D341Med (cell line): ENCODE measurements at regions not wholly inside any gene's neighbourhood (a gene's known extent, or its start where the extent isn't known, plus 50 kb on each side); places are given as distances from the start of the nearest gene placed in this dataset.
"Not testable (repeated sequence)": the region's sequence is repeated elsewhere in the genome, so short reads cannot be mapped to it uniquely, and the experiment has no call there.

Experiments used
- DNase-seq: peaks from one replicate; pipeline ENCODE4 v3.0.0; 2012; ENCODE audit warnings: low spot score

DNA sequence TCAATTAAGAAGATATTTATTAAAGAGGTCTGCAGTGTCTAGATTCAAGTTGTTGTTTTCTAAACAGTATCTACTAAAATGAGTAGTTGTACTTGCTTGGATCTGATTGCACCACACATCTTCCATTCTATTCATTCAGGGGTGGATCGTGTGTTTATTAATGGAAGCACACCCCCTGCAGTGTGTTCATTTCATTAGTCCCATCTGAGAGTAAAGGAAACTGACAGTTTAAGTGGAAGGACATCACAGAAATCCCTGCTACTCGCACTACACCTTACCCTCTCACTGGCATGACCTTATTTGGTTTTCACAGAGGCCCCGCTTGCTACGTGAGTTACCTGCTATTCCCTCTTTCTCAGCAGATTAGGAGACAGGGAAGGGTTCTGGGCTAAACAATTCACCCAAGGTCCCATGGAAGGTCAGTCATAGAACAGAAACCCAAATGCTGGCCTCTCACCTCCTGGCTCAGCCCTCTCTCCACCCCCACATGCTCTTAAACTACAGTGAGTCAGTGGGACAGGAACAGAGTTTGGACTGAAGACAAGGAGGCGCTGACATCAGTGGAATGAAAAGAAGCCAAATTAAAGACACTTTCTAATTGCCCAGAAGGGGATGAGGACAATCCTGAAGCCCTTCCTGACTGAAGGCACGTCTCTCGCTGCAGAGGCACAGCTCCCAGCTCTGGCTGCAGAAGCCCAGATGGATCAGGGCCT, 369.2 kb upstream of the NRP1 start:
- DNase-seq = no peak

DNA sequence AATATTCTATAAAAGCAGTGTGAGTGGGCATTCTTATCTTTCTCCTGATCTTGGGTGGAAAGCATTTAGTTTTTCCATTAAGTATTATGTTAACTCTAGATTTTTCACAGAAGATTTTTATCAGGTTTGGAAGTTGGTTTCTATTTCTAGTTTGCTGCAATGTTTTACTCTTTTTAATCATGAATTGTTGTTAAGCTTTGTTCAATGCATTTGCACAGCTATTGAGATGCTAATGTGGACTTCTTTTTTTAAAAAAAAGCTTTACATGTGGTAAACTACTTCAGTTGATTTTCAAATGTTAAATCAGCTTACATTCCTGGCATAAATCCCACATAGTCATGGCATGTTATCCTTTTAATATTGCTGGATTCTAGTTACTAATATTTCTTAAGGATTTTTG, 363.6 kb upstream of the NRP1 start:
- no peak for DNase-seq

DNA sequence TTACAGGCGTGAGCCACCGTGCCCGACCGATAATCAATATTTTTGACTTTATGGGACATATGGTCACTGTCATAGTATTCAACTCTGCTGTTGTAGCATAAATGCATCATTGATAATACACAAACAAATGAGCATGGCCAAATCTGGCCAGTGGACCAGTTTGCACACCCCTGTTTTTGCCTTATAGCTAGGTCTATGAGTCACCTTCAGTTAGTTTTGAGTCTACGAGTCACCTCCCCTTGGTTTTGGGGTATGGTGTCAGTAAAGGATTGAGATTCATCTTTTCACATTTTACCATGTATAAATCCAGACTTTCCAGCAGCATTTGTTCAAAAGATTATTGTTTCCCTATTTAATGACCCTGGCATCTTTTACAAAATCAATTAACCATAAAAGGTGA, 362.5 kb upstream of the NRP1 start:
- DNase-seq = no peak

DNA sequence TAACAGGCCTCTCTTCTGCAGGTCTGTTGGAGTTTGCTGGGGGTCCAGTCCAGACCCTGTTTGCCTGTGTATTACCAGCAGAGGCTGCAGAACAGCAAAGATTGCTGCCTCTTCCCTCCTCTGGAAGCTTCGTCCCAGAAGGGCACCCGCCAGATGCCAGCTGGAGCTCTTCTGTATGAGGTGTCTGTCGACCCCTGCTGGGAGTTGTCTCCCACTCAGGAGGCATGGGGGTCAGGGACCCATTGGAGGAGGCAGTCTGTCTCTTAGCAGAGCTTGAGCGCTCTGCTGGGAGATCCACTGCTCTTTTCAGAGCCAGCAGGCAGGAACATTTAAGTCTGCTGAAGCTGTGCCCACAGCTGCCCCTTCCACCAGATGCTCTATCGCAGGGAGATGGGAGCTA, 361.1 kb upstream of the NRP1 start:
- no peak for DNase-seq

DNA sequence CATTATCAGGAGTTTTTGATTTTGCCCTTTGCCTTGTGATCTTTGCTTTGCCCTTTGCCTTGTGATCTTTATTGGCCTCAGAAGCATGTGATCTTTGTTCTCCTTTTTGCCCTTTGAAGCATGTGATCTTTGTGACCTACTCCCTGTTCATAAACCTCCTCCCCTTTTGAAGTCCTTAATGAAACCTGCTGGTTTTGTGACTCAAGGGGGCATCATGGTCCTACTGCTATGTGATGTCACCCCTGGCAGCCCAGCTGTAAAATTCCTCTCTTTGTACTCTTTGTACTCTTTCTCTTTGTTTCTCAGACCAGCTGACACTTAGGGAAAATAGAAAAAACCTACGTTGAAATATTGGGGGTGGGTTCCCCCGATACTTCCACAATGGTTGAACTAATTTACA, 356.1 kb upstream of the NRP1 start:
- DNase-seq = not testable (repeated sequence)

DNA sequence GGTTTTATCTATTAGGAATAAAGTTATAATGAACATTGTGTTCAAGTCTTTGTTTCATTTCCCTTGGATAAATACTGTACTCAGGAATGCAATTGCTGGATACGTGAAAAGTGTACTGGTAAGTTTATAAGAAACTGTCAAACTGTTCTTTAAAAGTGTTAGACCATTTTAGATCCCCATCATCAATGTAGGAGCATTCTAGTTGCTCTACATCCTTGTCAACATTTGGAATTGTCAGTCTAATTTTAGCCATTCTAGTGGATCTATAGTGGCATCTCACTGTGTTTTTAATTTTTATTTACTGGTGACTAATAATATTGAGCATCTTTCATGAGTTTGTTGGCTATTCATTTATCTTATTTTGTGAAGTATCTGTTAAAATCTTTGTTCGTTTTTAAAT, 354.0 kb upstream of the NRP1 start:
- no peak for DNase-seq

DNA sequence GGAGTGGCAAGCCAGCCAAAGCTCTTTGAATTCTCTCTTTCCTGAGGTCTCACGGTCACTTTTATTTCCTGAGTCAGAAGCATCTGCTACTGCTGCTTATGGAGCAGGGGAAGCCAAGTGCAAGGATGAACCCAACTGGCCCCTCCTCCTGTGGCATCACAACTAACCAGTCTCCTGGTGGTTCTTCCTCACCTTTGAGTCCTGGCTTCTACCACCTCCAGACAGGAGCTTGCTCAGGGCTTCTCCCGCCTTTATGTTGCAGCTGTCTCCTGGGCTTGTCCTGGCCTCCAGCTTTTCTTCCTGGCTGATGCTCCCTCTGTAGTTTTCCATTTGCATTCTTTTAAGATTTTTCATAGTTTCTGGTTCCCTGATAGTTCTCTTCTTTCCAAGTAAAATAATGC, 349.7 kb upstream of the NRP1 start:
- DNase-seq = no peak

DNA sequence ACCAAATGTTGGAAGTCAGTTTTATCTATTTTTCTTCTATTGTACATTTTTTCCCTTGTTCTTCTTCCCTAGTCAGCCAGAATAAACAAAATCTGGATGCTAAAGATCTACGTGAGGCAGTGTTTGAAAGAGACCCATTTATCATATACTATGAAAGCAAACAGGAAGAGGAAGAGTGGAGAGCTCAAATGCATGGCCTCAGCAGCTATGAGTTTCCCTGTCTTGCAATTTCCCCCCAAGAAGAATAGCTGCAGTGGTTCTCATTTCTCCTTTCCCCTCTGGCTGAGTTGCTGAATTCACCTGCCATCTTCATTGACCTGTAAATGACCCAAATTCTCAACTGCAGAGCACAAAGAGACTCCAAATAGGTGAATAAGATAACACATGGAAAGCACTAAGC, 347.1 kb upstream of the NRP1 start:
- DNase-seq = no peak

DNA sequence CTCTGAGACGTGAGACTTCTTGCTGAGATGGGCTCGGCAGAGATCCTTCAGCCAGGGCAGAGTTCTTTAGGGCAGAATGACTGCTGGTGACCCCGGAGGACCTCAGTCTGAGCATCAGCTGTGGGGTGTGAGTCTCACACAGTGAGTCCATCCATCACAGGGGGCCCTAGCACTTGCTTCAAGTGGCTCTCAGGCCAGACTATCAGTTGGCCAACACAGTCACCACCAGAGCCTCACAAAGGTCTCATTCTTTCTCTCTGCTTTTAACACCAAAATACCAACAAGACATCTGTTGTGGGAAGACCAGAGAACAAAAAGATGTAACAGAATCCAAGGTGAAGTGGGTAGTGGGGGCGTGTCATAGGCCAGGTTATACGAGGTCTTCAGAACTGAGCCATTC, 345.6 kb upstream of the NRP1 start:
- no peak for DNase-seq

DNA sequence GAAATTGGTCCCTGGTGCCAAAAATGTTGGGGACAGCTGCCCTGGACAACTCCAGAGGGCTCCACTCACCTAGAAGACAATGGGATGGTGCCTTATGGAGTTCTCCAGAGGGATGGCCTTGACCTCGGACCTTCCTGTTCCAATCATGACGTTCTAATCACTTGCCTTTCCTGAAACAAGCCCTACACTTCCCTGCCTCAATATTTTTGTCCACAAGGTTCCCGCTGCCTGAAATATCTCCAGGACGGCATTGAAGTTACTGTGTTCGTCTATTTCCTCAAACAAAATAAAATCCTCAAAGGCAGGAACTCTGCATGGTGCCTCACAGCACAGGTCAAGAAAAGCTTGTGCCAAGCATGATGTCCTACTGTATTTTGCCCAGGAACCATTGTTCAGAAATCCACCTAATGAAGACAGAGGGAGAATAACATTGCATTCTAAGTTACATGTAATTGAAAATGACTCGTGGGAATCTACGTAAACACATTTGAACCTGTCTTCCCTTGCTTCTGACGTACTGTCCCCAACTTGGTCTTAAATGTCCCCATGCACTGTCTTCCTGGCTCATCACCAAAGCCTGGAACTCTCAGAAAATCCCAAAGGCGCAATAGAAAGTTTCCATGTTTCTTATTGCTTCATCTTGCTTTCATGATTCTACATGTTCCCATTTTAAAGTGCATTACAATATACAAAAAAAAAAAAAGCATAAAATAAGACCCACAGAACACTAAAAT, 342.3 kb upstream of the NRP1 start:
- no peak for DNase-seq

DNA sequence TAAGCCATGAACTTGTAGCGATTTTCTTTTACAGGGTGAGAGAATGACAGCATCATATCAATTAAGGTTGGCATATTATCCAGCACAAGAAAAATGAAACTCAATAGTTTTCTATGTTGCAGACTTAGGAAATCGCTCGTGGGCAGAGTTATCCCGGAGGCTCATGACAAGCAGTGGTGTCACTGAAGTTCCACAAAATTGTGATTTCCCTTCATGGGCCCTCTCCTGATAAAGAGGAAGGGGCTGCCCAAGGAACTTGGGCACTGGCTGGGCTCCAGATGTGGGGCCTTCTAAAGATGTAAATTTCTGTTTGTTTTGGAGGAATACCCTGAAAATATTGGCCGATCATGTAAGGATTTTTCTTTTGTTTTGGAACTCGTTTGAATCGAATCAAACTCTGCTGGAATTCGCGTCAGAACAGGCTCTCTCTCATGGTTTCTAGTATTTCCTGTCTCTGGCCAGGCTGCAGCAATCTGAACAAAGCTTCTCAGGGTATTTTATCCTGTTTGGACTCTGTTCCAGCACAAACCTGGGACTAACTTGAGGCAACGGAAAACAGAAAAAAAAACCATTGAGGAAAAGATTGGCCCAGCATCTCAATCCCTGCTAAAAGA, 340.6 kb upstream of the NRP1 start:
- no peak for DNase-seq

DNA sequence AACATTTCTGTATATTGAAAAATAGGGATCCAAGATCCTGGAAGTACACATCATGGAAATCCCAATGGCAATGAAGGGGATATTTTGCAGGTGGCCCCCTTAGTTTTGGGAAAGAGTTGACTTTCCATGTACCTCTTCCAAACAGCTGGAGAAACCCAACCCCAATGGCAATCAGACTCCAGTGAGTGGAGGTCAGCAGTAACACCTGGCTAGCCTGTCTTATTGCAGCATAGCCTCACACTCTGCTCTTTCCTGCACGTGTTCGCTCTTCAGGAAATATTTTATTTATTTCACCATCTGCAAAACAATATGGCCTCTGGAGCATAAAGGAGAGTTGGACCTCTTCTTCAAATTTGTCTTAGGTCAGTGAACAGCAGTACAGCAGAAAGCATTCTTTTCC, 340.0 kb upstream of the NRP1 start:
- no peak for DNase-seq

DNA sequence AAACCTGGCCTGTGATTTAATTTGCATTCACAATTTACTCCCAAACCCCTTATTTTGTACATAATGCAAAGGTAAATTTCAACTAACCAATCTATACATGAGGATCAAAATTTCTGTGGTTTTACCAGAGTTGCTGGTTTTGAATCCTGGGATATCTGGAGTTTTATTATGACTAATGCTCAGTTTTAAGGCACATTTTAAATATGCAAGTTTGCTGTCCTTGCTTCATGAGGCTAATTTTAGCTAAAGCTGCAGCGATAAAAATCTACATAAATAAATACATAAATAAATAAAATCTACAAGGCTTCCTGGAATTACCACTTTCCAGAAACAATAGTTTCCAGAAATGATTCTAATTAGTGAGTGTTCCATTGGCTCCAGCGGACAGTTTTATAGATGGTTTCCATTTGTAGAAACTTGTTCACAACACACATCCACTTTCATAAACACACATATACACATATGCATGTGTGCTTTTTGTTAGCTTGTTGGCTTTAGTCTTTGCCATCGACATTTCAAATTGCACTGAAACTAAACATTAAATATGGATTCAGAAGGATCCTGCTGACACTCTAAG, 339.5 kb upstream of the NRP1 start:
- DNase-seq = no peak

DNA sequence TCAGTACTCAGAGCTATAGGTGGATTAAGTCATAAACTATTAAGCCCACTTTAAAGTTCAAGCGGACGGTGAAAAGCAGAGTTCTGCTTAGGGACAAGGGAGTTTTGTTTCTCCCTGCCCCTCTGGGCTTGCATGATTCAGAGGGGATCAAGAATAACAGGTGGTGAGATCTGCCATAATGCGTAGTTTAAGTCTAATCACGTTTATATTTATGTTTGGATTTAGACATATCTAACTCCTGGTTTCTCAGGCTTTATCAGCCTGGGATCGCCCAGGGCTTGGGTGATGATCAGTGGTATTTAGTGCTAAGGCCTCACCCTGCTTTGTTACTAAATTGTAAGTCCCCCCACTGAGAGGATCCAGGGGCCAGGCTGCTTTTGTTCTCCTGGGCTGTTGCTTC, 335.4 kb upstream of the NRP1 start:
- DNase-seq = no peak

DNA sequence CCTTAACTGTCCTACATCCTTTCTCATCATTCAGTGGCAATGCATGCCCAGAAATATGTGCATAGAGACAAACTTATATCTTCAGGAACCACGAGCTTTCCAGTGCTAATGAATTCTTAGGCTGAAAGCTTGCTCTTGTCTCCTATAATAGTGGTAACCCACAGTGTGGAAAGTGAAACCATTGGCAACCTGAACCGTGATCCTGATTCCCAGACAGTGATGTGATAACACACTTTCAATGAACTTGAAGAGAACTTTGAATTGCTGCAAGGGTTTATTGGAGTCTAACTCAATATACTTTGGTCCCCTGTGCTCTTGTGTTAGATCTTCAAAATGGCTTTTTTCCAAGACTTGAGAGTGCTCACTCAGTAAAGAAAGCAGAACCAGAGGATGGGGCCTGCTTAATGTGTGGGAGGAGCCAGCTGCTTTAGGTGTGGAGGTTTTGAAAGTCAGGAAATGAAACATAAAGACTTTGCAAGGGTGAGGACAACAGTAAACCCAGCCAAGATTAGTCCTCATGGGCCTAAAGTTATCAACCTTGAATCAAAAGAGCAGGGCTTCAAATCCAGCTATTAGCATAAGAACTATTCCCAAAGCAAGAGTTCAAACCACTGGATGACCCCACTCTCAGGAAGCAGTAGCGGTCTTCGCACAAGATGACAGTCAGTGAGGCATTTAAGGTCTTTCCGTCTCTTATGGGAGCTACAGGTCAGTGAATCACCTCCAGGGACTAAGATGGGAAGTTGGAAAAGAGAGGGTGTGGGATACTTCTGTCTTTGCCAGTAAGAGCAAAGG, 332.4 kb upstream of the NRP1 start:
- no peak for DNase-seq

DNA sequence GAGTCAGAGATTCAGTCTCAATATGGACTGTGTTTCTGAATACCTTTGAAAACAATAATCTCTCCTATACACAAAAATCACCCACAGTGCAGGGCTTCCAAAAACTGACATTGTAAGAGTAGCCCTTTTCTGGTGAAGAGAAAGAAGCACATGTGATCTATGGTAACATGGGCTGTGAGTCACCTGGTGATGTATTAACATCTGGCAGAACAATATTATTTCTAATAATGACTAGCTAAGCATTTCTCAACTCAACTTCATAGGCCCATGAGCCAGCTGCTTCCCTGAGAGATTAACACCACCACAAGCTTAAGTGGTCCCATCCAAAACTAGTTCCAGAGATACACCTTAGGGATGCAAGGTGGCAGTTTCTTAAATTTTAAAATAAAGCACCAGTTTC, 331.0 kb upstream of the NRP1 start:
- DNase-seq = no peak

DNA sequence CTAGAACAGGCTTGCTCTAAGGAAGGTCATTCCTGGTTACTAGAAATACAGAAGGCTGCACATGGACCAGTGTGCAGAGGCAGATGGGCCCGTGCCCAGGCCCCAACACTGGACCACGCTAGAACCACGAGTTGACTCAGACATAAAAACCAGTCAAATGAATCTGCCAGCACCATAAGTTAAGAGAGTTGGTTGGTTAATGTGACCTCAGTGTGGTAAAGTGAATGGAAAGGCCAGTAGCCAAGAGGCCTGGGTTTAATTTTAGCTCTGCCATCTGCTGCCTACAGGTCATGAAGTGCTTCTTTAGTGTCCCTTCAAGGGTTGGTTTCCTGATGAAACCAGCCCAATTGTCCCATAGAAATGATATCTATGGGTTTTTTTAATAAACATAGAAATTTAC, 329.6 kb upstream of the NRP1 start:
- DNase-seq = no peak

DNA sequence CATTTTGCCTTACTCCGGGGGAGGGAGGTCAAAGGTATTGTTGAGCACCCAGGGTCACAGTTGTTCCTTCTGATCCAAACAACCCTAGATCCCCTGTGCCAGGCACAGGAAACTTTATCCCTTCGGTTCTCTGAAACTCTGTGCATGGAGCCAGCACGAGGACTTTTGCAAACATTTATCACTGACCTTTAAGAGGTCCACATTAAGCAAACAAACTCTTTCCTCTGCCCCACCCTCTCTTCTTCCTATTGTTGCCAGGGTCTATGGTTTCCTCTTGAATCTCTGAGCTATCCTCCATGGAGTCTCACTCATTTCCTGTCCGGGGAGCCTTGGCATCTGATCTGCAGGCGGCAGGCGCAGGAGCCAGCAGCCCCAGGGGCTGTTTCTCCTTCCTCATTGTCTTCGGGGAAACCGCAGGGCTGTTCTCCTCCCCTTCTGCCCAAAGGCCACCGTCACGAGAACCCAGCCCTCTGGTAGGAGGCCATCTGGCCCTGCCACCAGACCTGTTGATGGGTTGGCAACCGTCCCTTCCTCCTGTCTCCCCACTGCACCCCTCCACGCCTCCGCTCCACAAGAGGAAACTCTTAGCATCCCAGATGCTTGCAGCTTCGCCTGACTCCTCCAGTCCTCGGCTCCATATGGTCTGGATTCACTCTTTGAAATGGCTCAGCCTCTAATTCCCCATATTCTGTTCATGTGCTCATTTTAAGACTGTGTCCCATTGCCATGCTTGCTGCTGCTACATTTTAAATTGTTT, 327.3 kb upstream of the NRP1 start:
- no peak for DNase-seq

DNA sequence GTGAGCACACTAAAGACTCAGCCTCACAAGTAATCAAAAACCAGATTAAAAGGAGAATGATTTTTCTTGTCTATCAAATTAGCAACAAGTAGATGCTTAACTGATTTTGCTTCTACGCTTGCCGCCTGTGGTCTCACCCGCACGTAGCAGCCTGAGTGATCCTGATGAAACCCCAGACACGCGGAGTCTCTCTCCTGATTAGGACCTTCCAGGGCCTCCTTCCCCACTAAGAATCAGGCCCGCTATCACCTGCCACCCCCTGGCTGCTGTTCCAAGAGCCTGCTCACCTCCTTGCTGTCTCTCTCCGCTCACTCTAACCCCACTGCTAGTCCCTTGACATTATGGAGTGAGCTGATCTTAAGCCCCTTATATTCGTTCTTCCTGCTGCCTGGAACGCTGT, 325.9 kb upstream of the NRP1 start:
- no peak for DNase-seq

DNA sequence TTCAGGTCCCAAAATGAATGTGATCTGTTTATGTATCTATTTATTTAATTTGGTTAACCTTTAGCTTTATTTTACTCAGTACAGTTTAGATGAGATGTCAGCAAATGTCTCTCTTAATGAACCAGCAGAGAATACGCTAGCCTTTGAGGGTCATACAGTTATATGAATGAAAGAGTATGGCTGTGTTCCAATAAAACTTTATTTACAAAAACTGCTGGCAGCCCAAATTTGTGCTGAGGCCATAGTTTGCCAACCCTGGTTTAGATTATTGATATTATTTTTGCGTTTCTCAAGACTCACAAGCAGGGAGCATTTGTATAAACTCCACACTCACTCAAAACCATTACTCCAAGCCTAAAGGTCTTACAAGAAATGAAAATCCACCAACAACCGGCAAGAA, 323.4 kb upstream of the NRP1 start:
- DNase-seq = no peak

DNA sequence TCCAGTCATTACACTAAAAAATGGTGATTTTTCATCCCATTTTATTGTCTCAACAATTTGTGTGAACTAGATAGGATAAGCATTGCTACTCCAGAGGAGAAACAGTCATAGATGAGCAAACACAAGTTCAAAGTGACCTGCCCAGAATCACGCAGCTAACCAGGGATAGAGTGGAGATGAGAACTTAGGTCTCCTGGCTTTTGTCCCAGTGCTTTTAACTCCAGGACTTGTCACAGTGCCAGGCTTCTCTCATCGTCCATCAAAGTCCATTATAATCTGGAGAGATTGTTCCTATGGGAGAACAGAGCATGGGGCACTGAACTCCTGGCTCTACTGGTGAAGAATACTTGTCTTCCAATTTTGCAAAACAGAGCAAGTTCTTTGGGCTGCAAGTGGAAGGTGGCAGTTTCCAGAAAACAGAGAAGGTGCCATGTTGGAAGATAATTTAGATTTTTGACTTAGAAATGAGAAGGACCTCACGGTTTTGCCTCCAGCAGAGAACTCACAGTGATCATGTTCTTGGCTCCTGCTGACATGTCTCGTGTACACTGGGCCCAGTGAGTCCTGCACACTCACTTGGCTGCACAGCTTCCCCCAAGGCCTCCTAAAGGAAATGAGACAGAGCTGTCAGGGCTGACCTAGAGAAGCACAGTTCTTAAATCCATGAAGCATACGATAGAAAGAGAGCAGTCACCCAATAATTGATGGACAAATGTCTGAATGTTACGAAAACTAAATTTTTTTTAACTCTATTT, 322.9 kb upstream of the NRP1 start:
- DNase-seq = no peak
